Hepatocyte (in vitro differentiated cells): ENCODE measurements at regions not wholly inside any gene's neighbourhood (a gene's known extent, or its start where the extent isn't known, plus 50 kb on each side); places are given as distances from the start of the nearest gene placed in this dataset.

Experiments used
- DNase-seq: peaks from one replicate; pipeline ENCODE4 v3.0.0-alpha.2; 2016; ENCODE audit warnings: low spot score
- H2AFZ ChIP-seq: fragments of 200-600 bp; sonication (generic); 2 replicates; pipeline ENCODE4 v1.6.0; 2016; ENCODE audit warnings: antibody characterized with exemption, mild to moderate bottlenecking
- H3K27ac ChIP-seq: fragments of 200-600 bp; sonication (generic); 2 replicates; pipeline ENCODE4 v1.5.1; 2016; ENCODE audit warnings: mild to moderate bottlenecking
- H3K27me3 ChIP-seq: fragments of 200-600 bp; sonication (generic); 2 replicates; pipeline ENCODE4 v1.6.1; 2016
- H3K36me3 ChIP-seq: fragments of 200-600 bp; sonication (generic); replicated peaks from 2 replicates; pipeline ENCODE4 v1.5.1; 2016; ENCODE audit warnings: low read depth; ENCODE audit not compliant: insufficient read depth
- H3K4me1 ChIP-seq: fragments of 200-600 bp; sonication (generic); 2 replicates; pipeline ENCODE4 v1.5.1; 2016; ENCODE audit warnings: mild to moderate bottlenecking, moderate library complexity; ENCODE audit not compliant: insufficient read depth
- H3K4me2 ChIP-seq: fragments of 200-600 bp; sonication (generic); 2 replicates; pipeline ENCODE4 v1.6.0; 2016
- H3K4me3 ChIP-seq: fragments of 200-600 bp; sonication (generic); 2 replicates; pipeline ENCODE4 v1.5.1; 2016; ENCODE audit warnings: mild to moderate bottlenecking
- H3K79me2 ChIP-seq: fragments of 200-600 bp; sonication (generic); 2 replicates; pipeline ENCODE4 v1.6.0; 2017; ENCODE audit warnings: mild to moderate bottlenecking
- H3K9me2 ChIP-seq: fragments of 200-600 bp; sonication (generic); replicated peaks from 2 replicates; pipeline ENCODE4 v1.6.0; 2017; ENCODE audit warnings: mild to moderate bottlenecking; ENCODE audit not compliant: insufficient read depth
- H3K9me3 ChIP-seq: fragments of 200-600 bp; sonication (generic); 2 replicates; pipeline ENCODE4 v1.5.1; 2016; ENCODE audit warnings: low read depth, mild to moderate bottlenecking
- H4K20me1 ChIP-seq: fragments of 200-600 bp; sonication (generic); 2 replicates; pipeline ENCODE4 v1.6.0; 2016; ENCODE audit warnings: mild to moderate bottlenecking; ENCODE audit not compliant: insufficient read depth, poor library complexity, severe bottlenecking
- EZH2 ChIP-seq: fragments of 200-600 bp; sonication (generic); IDR thresholded peaks from 2 replicates; pipeline ENCODE4 v1.6.1; 2016; ENCODE audit warnings: antibody characterized with exemption, mild to moderate bottlenecking, borderline replicate concordance
- EZH2phosphoT487 ChIP-seq: fragments of 200-600 bp; sonication (generic); IDR thresholded peaks from one replicate; pipeline ENCODE4 v1.6.1; 2018; ENCODE audit warnings: antibody characterized with exemption, mild to moderate bottlenecking, low read depth, moderate library complexity; ENCODE audit not compliant: unreplicated experiment, severe bottlenecking
- WGBS: methylation state at CpG from one replicate; pipeline ENCODE4 v1.1.6; 2016; ENCODE audit warnings: low lambda C conversion rate; ENCODE audit errors: missing lambda C conversion rate; 5-methylcytosine and 5-hydroxymethylcytosine counted together
- TF ChIP-seq, protein P1 (sequence below): fragments of 200-600 bp; sonication (generic); IDR thresholded peaks from 2 replicates; pipeline ENCODE4 v1.5.1; 2016; ENCODE audit warnings: antibody characterized with exemption, mild to moderate bottlenecking; ENCODE audit not compliant: poor library complexity

DNA sequence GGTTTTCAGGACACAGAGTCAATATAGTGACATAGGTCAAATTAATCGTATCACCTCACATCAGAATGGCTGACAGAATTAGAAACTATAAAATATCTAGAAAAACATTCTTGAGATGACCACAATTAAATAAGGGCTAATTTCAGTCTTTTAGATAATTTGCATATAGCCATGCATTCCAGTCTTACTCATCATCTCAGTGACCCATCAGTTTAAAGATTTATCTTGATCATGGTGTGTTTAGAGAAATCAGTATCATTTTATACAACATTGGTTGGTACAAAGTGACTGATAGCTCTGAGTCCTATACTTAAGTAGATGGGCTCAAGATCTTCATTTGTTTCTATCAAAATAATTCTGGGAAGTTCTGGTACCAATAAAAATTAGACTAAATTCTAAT is 262.3 kb upstream of the SNX7 start:
- Histone ChIP-seq H3K27ac (no peak overlapping the region), H3K4me1 (no peaks in the 10 kb centered on the region), H3K4me2 (no peak overlapping the region), H2AFZ (no peak overlapping the region), H3K79me2 (no peaks in the 10 kb centered on the region), H3K9me3 (no peaks in the 10 kb centered on the region), H3K9me2 (no peaks in the 10 kb centered on the region), H3K36me3 (no peaks in the 10 kb centered on the region), H3K4me3 (no peak overlapping the region), H4K20me1 (no peaks in the 10 kb centered on the region), H3K27me3 (no peaks in the 10 kb centered on the region)
- TF ChIP-seq EZH2phosphoT487 = no peak
- WGBS = 100% methylated on average over 1 of the region's 1 CpG
- no peak for DNase-seq

DNA sequence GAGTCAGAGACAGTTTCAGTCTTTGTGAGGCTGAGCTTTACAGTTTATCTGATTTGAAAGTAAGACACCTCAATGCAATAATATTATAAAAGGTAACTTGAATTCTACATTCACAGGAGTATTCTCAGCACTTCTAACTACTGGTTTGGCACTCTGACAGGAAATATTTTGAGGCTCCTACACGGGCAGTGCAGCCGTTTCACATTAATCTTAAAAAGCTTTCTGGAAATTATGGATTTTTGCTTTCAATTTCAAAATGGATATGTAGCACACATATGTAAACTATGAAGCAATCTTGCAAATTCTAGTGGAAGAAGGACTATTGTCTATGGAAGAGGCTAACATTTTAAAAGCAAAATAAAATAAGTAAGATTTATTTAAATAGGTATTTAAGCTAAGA is 262.9 kb upstream of the SNX7 start:
- Histone ChIP-seq H3K27me3 (no peaks in the 10 kb centered on the region), H3K4me3 (no peak overlapping the region), H3K27ac (no peak overlapping the region), H3K79me2 (no peaks in the 10 kb centered on the region), H3K4me2 (no peak overlapping the region), H3K4me1 (no peaks in the 10 kb centered on the region), H3K9me2 (no peaks in the 10 kb centered on the region), H4K20me1 (no peaks in the 10 kb centered on the region), H2AFZ (no peak overlapping the region), H3K9me3 (no peaks in the 10 kb centered on the region), H3K36me3 (no peaks in the 10 kb centered on the region)
- 78% methylated on average over 2 of the region's 2 CpGs for WGBS
- no peak for DNase-seq
- TF ChIP-seq EZH2 (no peak), EZH2phosphoT487 (no peak)
- TF ChIP-seq, protein P1, sequence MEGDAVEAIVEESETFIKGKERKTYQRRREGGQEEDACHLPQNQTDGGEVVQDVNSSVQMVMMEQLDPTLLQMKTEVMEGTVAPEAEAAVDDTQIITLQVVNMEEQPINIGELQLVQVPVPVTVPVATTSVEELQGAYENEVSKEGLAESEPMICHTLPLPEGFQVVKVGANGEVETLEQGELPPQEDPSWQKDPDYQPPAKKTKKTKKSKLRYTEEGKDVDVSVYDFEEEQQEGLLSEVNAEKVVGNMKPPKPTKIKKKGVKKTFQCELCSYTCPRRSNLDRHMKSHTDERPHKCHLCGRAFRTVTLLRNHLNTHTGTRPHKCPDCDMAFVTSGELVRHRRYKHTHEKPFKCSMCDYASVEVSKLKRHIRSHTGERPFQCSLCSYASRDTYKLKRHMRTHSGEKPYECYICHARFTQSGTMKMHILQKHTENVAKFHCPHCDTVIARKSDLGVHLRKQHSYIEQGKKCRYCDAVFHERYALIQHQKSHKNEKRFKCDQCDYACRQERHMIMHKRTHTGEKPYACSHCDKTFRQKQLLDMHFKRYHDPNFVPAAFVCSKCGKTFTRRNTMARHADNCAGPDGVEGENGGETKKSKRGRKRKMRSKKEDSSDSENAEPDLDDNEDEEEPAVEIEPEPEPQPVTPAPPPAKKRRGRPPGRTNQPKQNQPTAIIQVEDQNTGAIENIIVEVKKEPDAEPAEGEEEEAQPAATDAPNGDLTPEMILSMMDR = no peak

DNA sequence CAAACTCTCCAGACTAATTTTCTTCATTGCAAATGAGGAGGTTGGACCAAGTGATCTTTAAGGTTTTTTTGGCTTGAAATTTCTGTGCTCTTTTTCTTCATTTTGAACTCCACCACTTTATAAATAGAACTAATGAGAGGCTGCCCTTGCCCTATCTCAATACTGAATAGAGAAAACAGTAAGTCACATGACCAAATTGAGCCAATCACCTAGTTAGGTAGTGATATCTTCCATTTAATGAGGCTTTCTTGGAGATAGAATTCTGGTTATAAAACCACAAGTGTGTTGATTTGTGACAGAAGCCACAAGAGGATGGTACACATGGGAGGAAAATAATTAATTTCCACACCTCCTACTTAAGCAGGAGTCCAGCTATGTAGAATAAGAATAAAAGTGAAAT is 263.4 kb upstream of the SNX7 start:
- no peak overlapping the region for H3K4me2 ChIP-seq

DNA sequence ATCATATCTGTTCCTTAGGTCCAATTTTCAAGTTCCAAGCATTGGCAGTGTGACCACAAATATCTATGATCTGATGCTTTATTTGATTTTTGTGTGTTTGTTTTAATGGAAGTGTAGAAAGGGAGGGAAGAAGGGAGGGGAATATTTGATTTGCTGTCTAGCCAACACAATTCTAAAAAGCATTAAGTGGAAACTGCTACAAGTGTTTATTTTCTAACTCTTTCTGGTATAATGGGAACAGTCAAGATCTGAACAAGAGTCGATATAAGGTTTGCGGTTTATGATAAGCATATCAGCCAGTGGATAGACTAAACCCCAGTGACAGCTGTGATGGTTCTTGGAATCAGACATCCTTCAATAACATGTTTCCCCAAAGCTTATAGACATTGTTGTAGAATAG is 267.8 kb upstream of the SNX7 start:
- no peak for DNase-seq
- TF ChIP-seq EZH2 (no peak), EZH2phosphoT487 (no peak)
- TF ChIP-seq, protein P1 = no peak
- Histone ChIP-seq H3K9me2 (no peaks in the 10 kb centered on the region), H3K36me3 (no peaks in the 10 kb centered on the region), H3K4me3 (no peak overlapping the region), H3K4me1 (no peaks in the 10 kb centered on the region), H4K20me1 (no peaks in the 10 kb centered on the region), H3K4me2 (no peak overlapping the region), H3K27me3 (no peaks in the 10 kb centered on the region), H3K27ac (no peak overlapping the region), H2AFZ (no peak overlapping the region), H3K79me2 (no peaks in the 10 kb centered on the region), H3K9me3 (no peaks in the 10 kb centered on the region)
- 89% methylated on average over 2 of the region's 2 CpGs for WGBS

More for the DNA sequence above, 263.4 kb upstream of the SNX7 start:
- Histone ChIP-seq H2AFZ (no peak overlapping the region), H3K79me2 (no peaks in the 10 kb centered on the region), H3K27me3 (no peaks in the 10 kb centered on the region), H3K27ac (no peak overlapping the region), H3K4me1 (no peaks in the 10 kb centered on the region), H4K20me1 (no peaks in the 10 kb centered on the region), H3K9me3 (no peaks in the 10 kb centered on the region), H3K4me3 (no peak overlapping the region), H3K36me3 (no peaks in the 10 kb centered on the region), H3K9me2 (no peaks in the 10 kb centered on the region)
- no peak for TF ChIP-seq EZH2
- TF ChIP-seq, protein P1 = no peak
- TF ChIP-seq EZH2phosphoT487 = no peak
- DNase-seq = no peak
